ENCODE measurements at regions not wholly inside any gene's neighbourhood (a gene's known extent, or its start where the extent isn't known, plus 50 kb on each side); places are given as distances from the start of the nearest gene placed in this dataset.

DNA sequence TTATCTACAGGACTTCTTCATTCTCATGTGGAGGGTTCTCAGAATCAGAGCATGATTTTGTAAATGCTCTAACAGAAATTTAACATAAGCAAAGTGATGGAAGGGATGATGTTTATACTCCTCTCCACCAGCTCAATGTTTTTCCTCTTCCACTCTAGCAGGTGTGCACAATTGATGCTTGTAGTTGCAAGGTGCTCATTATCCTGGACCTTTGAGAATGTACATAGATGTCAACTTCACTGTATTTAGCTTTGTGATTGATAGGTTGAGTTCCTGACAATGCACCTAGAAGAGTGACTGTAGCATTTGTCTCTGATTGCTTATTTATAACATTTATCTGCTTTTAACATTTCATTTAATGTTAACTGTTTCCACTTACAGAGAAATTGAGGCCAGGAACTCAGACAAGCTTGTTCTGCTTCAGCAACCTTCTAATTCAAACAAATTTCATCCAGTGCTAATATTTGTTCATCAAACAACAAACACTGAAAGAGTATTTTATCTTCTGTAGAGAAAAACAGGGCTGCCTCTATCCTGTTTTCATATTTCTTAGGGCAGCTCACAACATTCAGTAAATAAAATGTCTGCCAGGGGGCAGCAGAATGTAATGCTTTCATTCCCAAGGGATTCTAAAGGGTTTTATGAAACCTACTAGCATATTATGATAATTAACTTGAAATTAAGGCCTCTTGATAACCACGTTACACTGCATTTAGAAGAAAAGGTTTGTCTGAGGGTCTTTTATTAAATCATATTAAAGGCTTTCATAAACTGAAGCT, 127.9 kb upstream of the NOL4 start:
- DNase-seq (ENCODE audit: low read depth, low spot score), result no peak
- TF ChIP-seq ZNF274 (IDR thresholded peaks at IDR 0.05; ENCODE audit: low read depth, low read length) (no peak), YY1 (IDR thresholded peaks at IDR 0.05; ENCODE audit: insufficient read depth, insufficient read length) (no peak), SUZ12 (IDR thresholded peaks at IDR 0.05; ENCODE audit: extremely low read depth, insufficient read depth, insufficient read length) (no peak)
- Histone ChIP-seq H3K36me3 (ENCODE audit: insufficient read depth, insufficient read length, low read length) (no peaks in the 10 kb centered on the region), H3K9me3 (ENCODE audit: insufficient read depth, low read length) (no peaks in the 10 kb centered on the region), H3K4me3 (ENCODE audit: insufficient read length, low read depth) (no peak overlapping the region), H3K27me3 (ENCODE audit: insufficient read depth, insufficient read length) (no peaks in the 10 kb centered on the region), H3K9ac (ENCODE audit: insufficient read length, low read depth) (no peak overlapping the region), H3K4me1 (ENCODE audit: insufficient read depth, insufficient read length) (no peaks in the 10 kb centered on the region)

DNA sequence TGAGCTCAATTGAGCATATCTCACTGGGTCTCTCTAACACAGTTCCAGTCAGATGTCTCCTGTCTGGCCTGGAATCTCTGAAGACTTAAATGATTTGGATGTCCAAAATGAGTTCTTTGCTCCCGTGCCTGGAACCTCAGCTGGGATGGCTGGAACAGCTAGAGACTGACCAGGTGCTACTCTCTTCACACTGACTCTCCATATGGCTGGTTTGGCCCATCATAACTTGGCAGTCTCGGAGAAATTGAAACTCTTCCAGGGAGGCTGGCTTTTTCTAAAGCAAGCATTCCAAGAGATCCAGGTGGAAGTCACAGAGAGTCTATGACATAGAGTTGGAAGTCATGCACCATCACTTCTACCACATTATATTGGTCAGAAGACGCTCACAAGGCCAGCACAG, 129.6 kb upstream of the NOL4 start:
- Histone ChIP-seq H3K4me1 (ENCODE audit: insufficient read depth, insufficient read length) (no peaks in the 10 kb centered on the region), H3K9me3 (ENCODE audit: insufficient read depth, low read length) (no peaks in the 10 kb centered on the region), H3K36me3 (ENCODE audit: insufficient read depth, insufficient read length, low read length) (no peaks in the 10 kb centered on the region), H3K9ac (ENCODE audit: insufficient read length, low read depth) (no peak overlapping the region), H3K4me3 (ENCODE audit: insufficient read length, low read depth) (no peak overlapping the region), H3K27me3 (ENCODE audit: insufficient read depth, insufficient read length) (no peaks in the 10 kb centered on the region)
- no peak for DNase-seq (ENCODE audit: low read depth, low spot score)
- no peak for TF ChIP-seq YY1 (IDR thresholded peaks at IDR 0.05; ENCODE audit: insufficient read depth, insufficient read length)
- TF ChIP-seq ZNF274 (IDR thresholded peaks at IDR 0.05; ENCODE audit: low read depth, low read length), result no peak
- no peak for TF ChIP-seq SUZ12 (IDR thresholded peaks at IDR 0.05; ENCODE audit: extremely low read depth, insufficient read depth, insufficient read length)

DNA sequence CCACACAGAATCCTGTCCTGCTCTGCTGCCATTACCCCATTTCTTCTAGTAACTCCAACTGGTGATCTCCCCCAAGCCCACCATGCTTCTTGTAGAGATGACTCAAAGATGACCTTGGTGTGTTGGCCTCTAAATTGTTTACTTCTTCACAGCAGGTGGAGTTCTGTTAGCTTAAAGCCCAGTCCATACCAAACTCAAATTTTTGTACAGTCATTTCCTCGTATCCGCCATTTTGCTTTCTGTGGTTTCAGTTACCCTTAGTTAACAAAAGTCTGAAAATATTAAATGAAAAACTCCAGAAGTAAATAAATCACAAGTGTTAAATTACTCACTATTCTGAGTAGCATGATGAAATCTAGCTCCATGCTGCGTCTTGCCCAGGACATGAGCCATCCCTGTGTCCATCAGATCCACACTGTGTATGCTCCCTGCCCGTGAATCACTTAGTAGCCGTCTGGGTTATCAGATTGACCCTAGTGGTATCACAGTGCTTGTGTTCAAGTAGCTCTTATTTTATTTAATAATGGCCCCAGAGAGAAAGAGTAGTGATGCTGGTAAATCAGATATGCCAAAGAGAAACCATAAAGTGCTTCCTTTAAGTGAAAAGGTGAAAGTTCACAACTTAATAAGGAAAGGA, 133.3 kb upstream of the NOL4 start:
- Histone ChIP-seq H3K36me3 (ENCODE audit: insufficient read depth, insufficient read length, low read length) (no peaks in the 10 kb centered on the region), H3K27me3 (ENCODE audit: insufficient read depth, insufficient read length) (no peaks in the 10 kb centered on the region), H3K4me3 (ENCODE audit: insufficient read length, low read depth) (no peak overlapping the region), H3K9me3 (ENCODE audit: insufficient read depth, low read length) (no peaks in the 10 kb centered on the region), H3K9ac (ENCODE audit: insufficient read length, low read depth) (no peak overlapping the region), H3K4me1 (ENCODE audit: insufficient read depth, insufficient read length) (no peaks in the 10 kb centered on the region)
- TF ChIP-seq YY1 (IDR thresholded peaks at IDR 0.05; ENCODE audit: insufficient read depth, insufficient read length) (no peak), ZNF274 (IDR thresholded peaks at IDR 0.05; ENCODE audit: low read depth, low read length) (no peak), SUZ12 (IDR thresholded peaks at IDR 0.05; ENCODE audit: extremely low read depth, insufficient read depth, insufficient read length) (no peak)
- no peak for DNase-seq (ENCODE audit: low read depth, low spot score)

DNA sequence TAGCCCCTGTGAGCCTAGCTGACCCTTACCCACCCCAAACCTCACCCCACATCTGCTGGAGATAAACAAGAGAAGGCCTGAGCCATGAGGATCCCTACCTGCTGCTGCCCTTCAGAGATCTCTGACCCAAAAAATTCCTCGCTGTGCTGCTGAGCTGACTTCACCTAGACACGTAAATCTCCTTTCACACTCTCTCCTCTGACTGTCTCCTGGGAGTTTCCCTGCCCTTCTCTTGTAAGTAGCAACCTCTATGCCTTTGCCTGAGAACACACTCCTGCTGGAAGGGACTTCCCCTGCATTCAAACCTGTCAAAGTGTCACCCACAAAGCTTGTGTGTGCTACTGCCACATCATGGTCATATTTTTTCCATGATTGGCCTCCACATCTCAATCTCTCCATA, 134.2 kb upstream of the NOL4 start:
- no peak overlapping the region for H3K4me3 ChIP-seq (ENCODE audit: insufficient read length, low read depth)
- no peak for DNase-seq (ENCODE audit: low read depth, low spot score)
- H3K4me1 ChIP-seq (ENCODE audit: insufficient read depth, insufficient read length), result no peaks in the 10 kb centered on the region
- H3K27me3 ChIP-seq (ENCODE audit: insufficient read depth, insufficient read length), result no peaks in the 10 kb centered on the region
- H3K36me3 ChIP-seq (ENCODE audit: insufficient read depth, insufficient read length, low read length), result no peaks in the 10 kb centered on the region
- TF ChIP-seq YY1 (IDR thresholded peaks at IDR 0.05; ENCODE audit: insufficient read depth, insufficient read length), result no peak
- no peak for TF ChIP-seq SUZ12 (IDR thresholded peaks at IDR 0.05; ENCODE audit: extremely low read depth, insufficient read depth, insufficient read length)
- TF ChIP-seq ZNF274 (IDR thresholded peaks at IDR 0.05; ENCODE audit: low read depth, low read length), result no peak
- no peaks in the 10 kb centered on the region for H3K9me3 ChIP-seq (ENCODE audit: insufficient read depth, low read length)
- no peak overlapping the region for H3K9ac ChIP-seq (ENCODE audit: insufficient read length, low read depth)

GRCh38 chr18:34364699-34365098, 140.0 kb upstream of the NOL4 start:
- no peak for DNase-seq (ENCODE audit: low read depth, low spot score)
- TF ChIP-seq ZNF274 (IDR thresholded peaks at IDR 0.05; ENCODE audit: low read depth, low read length) (no peak), YY1 (IDR thresholded peaks at IDR 0.05; ENCODE audit: insufficient read depth, insufficient read length) (no peak), SUZ12 (IDR thresholded peaks at IDR 0.05; ENCODE audit: extremely low read depth, insufficient read depth, insufficient read length) (no peak)
- Histone ChIP-seq H3K9me3 (ENCODE audit: insufficient read depth, low read length) (no peaks in the 10 kb centered on the region), H3K36me3 (ENCODE audit: insufficient read depth, insufficient read length, low read length) (no peaks in the 10 kb centered on the region), H3K4me1 (ENCODE audit: insufficient read depth, insufficient read length) (no peaks in the 10 kb centered on the region), H3K9ac (ENCODE audit: insufficient read length, low read depth) (no peak overlapping the region), H3K4me3 (ENCODE audit: insufficient read length, low read depth) (no peak overlapping the region), H3K27me3 (ENCODE audit: insufficient read depth, insufficient read length) (no peaks in the 10 kb centered on the region)

DNA sequence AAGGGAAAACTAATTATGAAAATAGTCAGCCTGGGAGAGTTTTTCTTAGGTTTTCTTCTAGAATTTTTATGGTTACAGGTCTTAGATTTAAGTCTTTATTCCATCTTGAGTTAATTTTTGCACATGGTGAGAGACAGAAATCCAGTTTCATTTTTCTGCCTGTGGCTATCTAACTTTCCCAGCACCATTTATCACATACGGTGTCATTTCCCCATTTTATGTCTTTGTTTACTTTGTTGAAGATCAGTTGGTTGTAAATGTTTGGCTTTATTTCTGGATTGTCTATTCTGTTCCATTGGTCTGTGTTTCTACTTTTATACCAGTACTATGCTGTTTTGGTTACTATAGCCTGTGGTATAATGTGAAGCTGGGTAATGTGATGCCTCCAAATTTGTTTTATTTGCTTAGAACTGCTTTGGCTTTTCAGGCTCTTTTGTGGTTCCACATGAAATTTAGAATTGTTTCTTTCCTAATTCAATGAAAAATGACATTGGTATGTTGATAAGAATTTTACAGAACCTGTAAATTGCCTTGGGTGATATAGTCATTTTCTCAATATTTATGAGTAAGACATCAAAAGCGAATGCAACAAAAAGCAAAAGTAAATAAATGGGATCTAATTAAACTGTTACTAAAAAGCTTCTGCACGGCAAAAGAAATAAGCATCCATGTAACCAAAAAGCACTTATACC, 146.1 kb upstream of the NOL4 start:
- Histone ChIP-seq H3K4me3 (ENCODE audit: insufficient read length, low read depth) (no peak overlapping the region), H3K9ac (ENCODE audit: insufficient read length, low read depth) (no peak overlapping the region), H3K27me3 (ENCODE audit: insufficient read depth, insufficient read length) (no peaks in the 10 kb centered on the region), H3K36me3 (ENCODE audit: insufficient read depth, insufficient read length, low read length) (no peaks in the 10 kb centered on the region), H3K4me1 (ENCODE audit: insufficient read depth, insufficient read length) (no peaks in the 10 kb centered on the region), H3K9me3 (ENCODE audit: insufficient read depth, low read length) (no peaks in the 10 kb centered on the region)
- no peak for DNase-seq (ENCODE audit: low read depth, low spot score)
- TF ChIP-seq YY1 (IDR thresholded peaks at IDR 0.05; ENCODE audit: insufficient read depth, insufficient read length) (no peak), SUZ12 (IDR thresholded peaks at IDR 0.05; ENCODE audit: extremely low read depth, insufficient read depth, insufficient read length) (no peak), ZNF274 (IDR thresholded peaks at IDR 0.05; ENCODE audit: low read depth, low read length) (no peak)

GRCh38 chr18:34380326-34380725, 155.6 kb upstream of the NOL4 start:
- Histone ChIP-seq H3K27me3 (ENCODE audit: insufficient read depth, insufficient read length) (no peaks in the 10 kb centered on the region), H3K4me1 (ENCODE audit: insufficient read depth, insufficient read length) (no peaks in the 10 kb centered on the region), H3K4me3 (ENCODE audit: insufficient read length, low read depth) (no peak overlapping the region), H3K9me3 (ENCODE audit: insufficient read depth, low read length) (no peaks in the 10 kb centered on the region), H3K36me3 (ENCODE audit: insufficient read depth, insufficient read length, low read length) (no peaks in the 10 kb centered on the region), H3K9ac (ENCODE audit: insufficient read length, low read depth) (no peak overlapping the region)
- no peak for DNase-seq (ENCODE audit: low read depth, low spot score)
- TF ChIP-seq SUZ12 (IDR thresholded peaks at IDR 0.05; ENCODE audit: extremely low read depth, insufficient read depth, insufficient read length), result no peak
- no peak for TF ChIP-seq ZNF274 (IDR thresholded peaks at IDR 0.05; ENCODE audit: low read depth, low read length)
- no peak for TF ChIP-seq YY1 (IDR thresholded peaks at IDR 0.05; ENCODE audit: insufficient read depth, insufficient read length)
